ENCODE measurements at regions not wholly inside any gene's neighbourhood (a gene's known extent, or its start where the extent isn't known, plus 50 kb on each side); places are given as distances from the start of the nearest gene placed in this dataset.

GRCh38 chr2:126774761-126775160 lies 118.8 kb downstream of the GYPC start:
- DNase-seq (ENCODE audit: low read depth in 1 of 2, low spot score in 1 of 2) (no peak), FAIRE-seq (no peak), ATAC-seq (no peak)
- ChIA-PET POLR2A (no interaction called here), CTCF (no interaction called here)
- Histone ChIP-seq H3K4me1 (0 out of 3 replicates have a peak, but pooled peaks cover 3% of the 10 kb centered on the region), H3K4me2 (no peak overlapping the region), H3K27ac (no peak overlapping the region), H3K9me3 (no peaks in the 10 kb centered on the region), H3K4me3 (no peak overlapping the region)
- TF ChIP-seq KDM1A (IDR thresholded peaks at IDR 0.05; ENCODE audit: low read depth): no peak
- no peak for TF ChIP-seq ATOH8 (CRISPR knock-in tag; IDR thresholded peaks at IDR 0.05; ENCODE audit: low read depth)
- TF ChIP-seq RCOR1 (IDR thresholded peaks at IDR 0.05; ENCODE audit: low read depth, low read length): no peak
- no peak for TF ChIP-seq POLR2AphosphoS2 (conservative IDR thresholded peaks at IDR 0.05; ENCODE audit: low read length)
- no peak for TF ChIP-seq CBX8 (IDR thresholded peaks at IDR 0.05)
- TF ChIP-seq HOXA7 (CRISPR knock-in tag; IDR thresholded peaks at IDR 0.05): no peak
- TF ChIP-seq MAX (IDR thresholded peaks at IDR 0.05): no peak
- no peak for TF ChIP-seq SREBF2 (IDR thresholded peaks at IDR 0.05)
- no peak for TF ChIP-seq ELK1 (IDR thresholded peaks at IDR 0.05; ENCODE audit: low read depth, low read length)
- TF ChIP-seq JUN (IDR thresholded peaks at IDR 0.05): no peak
- TF ChIP-seq REST (IDR thresholded peaks at IDR 0.05): no peak
- no peak for TF ChIP-seq USF2 (IDR thresholded peaks at IDR 0.05)
- WGBS (ENCODE audit: missing lambda C conversion rate): 19% methylated on average over 7 of the region's 7 CpGs

- WGBS (ENCODE audit: missing lambda C conversion rate): 35% methylated on average over 10 of the region's 10 CpGs
- POLR2A ChIA-PET: no interaction called here
These were observed 119.5 kb downstream of the GYPC start for GRCh38 chr2:126775300-126775985.

More at GRCh38 chr2:126775300-126775985, 119.5 kb downstream of the GYPC start:
- TF ChIP-seq USF2 (IDR thresholded peaks at IDR 0.05): no peak
- TF ChIP-seq MAFK (IDR thresholded peaks at IDR 0.05; ENCODE audit: partially characterized antibody): peak; percentile 4
- TF ChIP-seq SREBF2 (IDR thresholded peaks at IDR 0.05): no peak
- no peak for TF ChIP-seq RAD21 (conservative IDR thresholded peaks at IDR 0.05 in 1 of 2, IDR thresholded peaks at IDR 0.05 in 1 of 2)
- no peak for TF ChIP-seq HOXB5 (CRISPR knock-in tag; IDR thresholded peaks at IDR 0.05)
- TF ChIP-seq CBX8 (IDR thresholded peaks at IDR 0.05): no peak
- DNase-seq (ENCODE audit: low read depth in 1 of 2, low spot score in 1 of 2) (no peak), FAIRE-seq (no peak), ATAC-seq (no peak)
- no peak overlapping the region for H3K4me3 ChIP-seq
- H3K27ac ChIP-seq: no peak overlapping the region
- H3K9me3 ChIP-seq: no peaks in the 10 kb centered on the region
- H3K4me1 ChIP-seq: 0 out of 3 replicates have a peak, but pooled peaks cover 3% of the 10 kb centered on the region
- CTCF ChIA-PET: no interaction called here
- no peak overlapping the region for H3K4me2 ChIP-seq
